Adrenal gland (tissue), 9 donors: ENCODE measurements at regions not wholly inside any gene's neighbourhood (a gene's known extent, or its start where the extent isn't known, plus 50 kb on each side); places are given as distances from the start of the nearest gene placed in this dataset.

ENCODE experiments used
- DNase-seq, 7 donors: peaks; one replicate each; pipeline ENCODE4 v3.0.0-alpha.2; 2019 to 2020
- H3K27ac ChIP-seq, 5 donors: fragments of 200-600 bp; sonication (generic) in 4 of 5; 1 replicate in 3 of 5; 2 replicates in 2 of 5; pipeline versions ENCODE4 v1.5.1 to v1.8.0; 2016 to 2020; ENCODE audit warnings: mild to moderate bottlenecking in 1 of 5
- H3K27me3 ChIP-seq: fragments of 200-600 bp; 2 replicates; pipeline ENCODE4 v1.8.0; 2021
- H3K36me3 ChIP-seq, 2 donors: fragments of 200-600 bp; replicated peaks in 1 of 2; 1 replicate in 1 of 2; 2 replicates in 1 of 2; pipeline versions ENCODE4 v1.5.1 to v1.8.0; 2018 to 2022
- H3K4me1 ChIP-seq, 2 donors: fragments of 200-600 bp; replicated peaks in 1 of 2; 1 replicate in 1 of 2; 2 replicates in 1 of 2; pipeline versions ENCODE4 v1.5.1 to v1.8.0; 2018 to 2021
- H3K4me3 ChIP-seq, 4 donors: fragments of 200-600 bp; sonication (generic) in 3 of 4; one replicate each; pipeline ENCODE4 v1.5.1; 2016 to 2018
- H3K9me3 ChIP-seq, 3 donors: fragments of 200-600 bp; sonication (generic) in 1 of 3; replicated peaks in 1 of 3; 1 replicate in 2 of 3; 2 replicates in 1 of 3; pipeline versions ENCODE4 v1.5.1 to v1.8.0; 2016 to 2021
- CTCF ChIP-seq, 6 experiments: fragments of 450-650 bp in 4 of 6; fragments of 200-600 bp in 2 of 6; sonication (generic) in 1 of 6; IDR thresholded peaks; 1 replicate in 5 of 6; 2 replicates in 1 of 6; pipeline versions ENCODE4 v1.5.1 to v1.8.0; 2016 to 2021; ENCODE audit warnings: antibody characterized with exemption in 6 of 6, mild to moderate bottlenecking in 2 of 6, moderate library complexity in 1 of 6
- POLR2A ChIP-seq, 2 donors: fragments of 450-650 bp; IDR thresholded peaks; one replicate each; pipeline ENCODE4 v1.6.1; 2017; ENCODE audit warnings: antibody characterized with exemption in 2 of 2, mild to moderate bottlenecking in 2 of 2, moderate library complexity in 1 of 2
- WGBS, 4 donors: extraction: QIAGEN DNeasy Blood & Tissue Kit in 2 of 4; methylation state at CpG; one replicate each; pipeline versions ENCODE4 v1.1.5 to v1.1.7; 2013 to 2017; 5-methylcytosine and 5-hydroxymethylcytosine counted together
- intact Hi-C, 2 donors: fragments of 100-400 bp; cut with DNase I; formaldehyde crosslinking; loops; one replicate each; pipeline versions ENCODE4 v1.14.1 to v1.15.0; 2022 to 2023
- donor health status: healthy with polysubstance abuse.
- donor health status: Bipolar disorder and iron deficiency.
- donor health status: DM: yes; HTN: yes; CAD: no.
- donor health status: DM: no; HTN: no; CAD: no.
- donor health status: DM: no; HTN: no; CAD: no.

- whole genome bisulfite sequencing, 4 donors: 75 to 94% (median 86%) methylated on average over 2 of the region's 2 CpGs
- TF ChIP-seq CTCF (IDR thresholded peaks at IDR 0.05) (no peak), POLR2A (IDR thresholded peaks at IDR 0.05) (no peak)
- no peaks in the 10 kb centered on the region for H3K9me3 ChIP-seq
- DNase-seq: no peak
- no peaks in the 10 kb centered on the region for H3K36me3 ChIP-seq
- H3K27ac ChIP-seq: no peak overlapping the region
- no peaks in the 10 kb centered on the region for H3K27me3 ChIP-seq
- no peaks in the 10 kb centered on the region for H3K4me1 ChIP-seq
- intact Hi-C loops: no loop called here
- H3K4me3 ChIP-seq: no peak overlapping the region
Observed at GRCh38 chr20:4306206-4306605, 57.1 kb upstream of the ADRA1D start.

- no peak overlapping the region for H3K4me3 ChIP-seq
- intact Hi-C loops: no loop called here
- no peak for DNase-seq
- no peaks in the 10 kb centered on the region for H3K9me3 ChIP-seq
- no peaks in the 10 kb centered on the region for H3K27me3 ChIP-seq
- no peak overlapping the region for H3K27ac ChIP-seq
- no peak for TF ChIP-seq POLR2A (IDR thresholded peaks at IDR 0.05)
- TF ChIP-seq CTCF (IDR thresholded peaks at IDR 0.05): no peak
- H3K4me1 ChIP-seq: no peaks in the 10 kb centered on the region
- no peaks in the 10 kb centered on the region for H3K36me3 ChIP-seq
- WGBS, 4 donors: 57 to 76% (median 64%) methylated on average over 4 to 5 of the region's 5 CpGs
Observed at GRCh38 chr20:4305091-4305490, 56.0 kb upstream of the ADRA1D start.

- H3K9me3 ChIP-seq: no peaks in the 10 kb centered on the region
- H3K27me3 ChIP-seq: no peaks in the 10 kb centered on the region
- no peak overlapping the region for H3K27ac ChIP-seq
- H3K36me3 ChIP-seq: no peaks in the 10 kb centered on the region
- WGBS, 4 donors: 91 to 96% (median 93%) methylated on average over 5 of the region's 5 CpGs
- H3K4me1 ChIP-seq: no peaks in the 10 kb centered on the region
- intact Hi-C loops: no loop called here
- no peak for DNase-seq
- no peak overlapping the region for H3K4me3 ChIP-seq
- no peak for TF ChIP-seq POLR2A (IDR thresholded peaks at IDR 0.05)
- no peak for TF ChIP-seq CTCF (IDR thresholded peaks at IDR 0.05)
Observed at GRCh38 chr20:4304601-4305000, 55.5 kb upstream of the ADRA1D start.

- WGBS, 4 donors: 76 to 89% (median 82%) methylated on average over 7 of the region's 7 CpGs
Observed at GRCh38 chr20:4303136-4303535, 54.0 kb upstream of the ADRA1D start.

GRCh38 chr20:4300921-4301320 lies 51.8 kb upstream of the ADRA1D start:
- DNase-seq: no peak
- Histone ChIP-seq H3K27ac (no peak overlapping the region), H3K4me3 (no peak overlapping the region), H3K27me3 (peaks cover under 1% of the 10 kb centered on the region), H3K9me3 (no peaks in the 10 kb centered on the region), H3K4me1 (no peaks in the 10 kb centered on the region), H3K36me3 (no peaks in the 10 kb centered on the region)
- no peak for TF ChIP-seq POLR2A (IDR thresholded peaks at IDR 0.05)
- no peak for TF ChIP-seq CTCF (IDR thresholded peaks at IDR 0.05)
- intact Hi-C loops: no loop called here
- 44 to 100% (median 73%) methylated on average over 1 of the region's 1 CpG for WGBS, 4 donors

More at GRCh38 chr20:4303136-4303535, 54.0 kb upstream of the ADRA1D start:
- Histone ChIP-seq H3K36me3 (no peaks in the 10 kb centered on the region), H3K4me3 (no peak overlapping the region), H3K9me3 (no peaks in the 10 kb centered on the region), H3K4me1 (no peaks in the 10 kb centered on the region), H3K27me3 (no peaks in the 10 kb centered on the region), H3K27ac (no peak overlapping the region)
- no peak for DNase-seq
- TF ChIP-seq POLR2A (IDR thresholded peaks at IDR 0.05): no peak
- intact Hi-C loops: no loop called here
